Large intestine (tissue), 3 donors: ENCODE measurements at regions not wholly inside any gene's neighbourhood (a gene's known extent, or its start where the extent isn't known, plus 50 kb on each side); places are given as distances from the start of the nearest gene placed in this dataset.

ENCODE experiments used
- DNase-seq, 2 donors: peaks; one replicate each; pipeline versions ENCODE4 v3.0.0 to v3.0.0-alpha.2; 2013
- H3K27ac ChIP-seq: one replicate; pipeline ENCODE4 v1.5.1; 2013; ENCODE audit warnings: low read length
- H3K27me3 ChIP-seq: 2 replicates; pipeline ENCODE4 v1.6.1; 2013; ENCODE audit warnings: low read length; ENCODE audit not compliant: control insufficient read depth, insufficient read depth
- H3K36me3 ChIP-seq: 2 replicates; pipeline ENCODE4 v1.6.1; 2013; ENCODE audit warnings: low read length; ENCODE audit not compliant: control insufficient read depth, insufficient read depth
- H3K4me1 ChIP-seq: one replicate; pipeline ENCODE4 v1.6.1; 2013; ENCODE audit warnings: low read length; ENCODE audit not compliant: control insufficient read depth, insufficient read depth
- H3K4me3 ChIP-seq: one replicate; pipeline ENCODE4 v1.5.1; 2013; ENCODE audit warnings: low read length
- H3K9me3 ChIP-seq: one replicate; pipeline ENCODE4 v1.6.1; 2013; ENCODE audit warnings: mild to moderate bottlenecking, low read depth, low read length, moderate library complexity; ENCODE audit not compliant: control insufficient read depth
- WGBS: methylation state at CpG from one replicate; pipeline ENCODE4 v1.1.5; 2013; ENCODE audit warnings: low lambda C conversion rate; ENCODE audit not compliant: insufficient coverage; 5-methylcytosine and 5-hydroxymethylcytosine counted together

DNA sequence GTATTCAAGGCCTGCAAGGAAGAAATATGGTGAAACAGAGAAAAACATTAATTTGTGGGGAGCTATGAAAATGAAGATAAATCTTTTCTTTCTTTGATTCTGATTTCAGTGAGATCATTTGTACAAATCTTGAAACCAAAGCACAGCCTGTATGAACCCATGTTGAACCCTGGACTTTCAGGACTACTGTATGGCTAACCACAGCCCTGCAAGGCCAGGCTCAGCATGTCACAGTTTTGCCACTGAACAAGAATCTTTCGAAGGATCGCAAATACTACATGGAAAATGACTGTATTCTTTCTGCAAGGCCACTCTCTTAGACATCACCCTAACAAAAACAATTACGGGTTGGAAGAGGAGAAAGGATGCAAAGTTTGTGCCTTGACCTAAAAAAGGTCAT, 161.7 kb upstream of the MAF start:
- WGBS: 80% methylated on average over 1 of the region's 3 CpGs
- no peak overlapping the region for H3K4me3 ChIP-seq
- peaks cover 41% of the 10 kb centered on the region for H3K4me1 ChIP-seq
- DNase-seq: no peak
- H3K27me3 ChIP-seq: no peaks in the 10 kb centered on the region
- no peak overlapping the region for H3K27ac ChIP-seq
- H3K36me3 ChIP-seq: no peaks in the 10 kb centered on the region
- no peaks in the 10 kb centered on the region for H3K9me3 ChIP-seq

DNA sequence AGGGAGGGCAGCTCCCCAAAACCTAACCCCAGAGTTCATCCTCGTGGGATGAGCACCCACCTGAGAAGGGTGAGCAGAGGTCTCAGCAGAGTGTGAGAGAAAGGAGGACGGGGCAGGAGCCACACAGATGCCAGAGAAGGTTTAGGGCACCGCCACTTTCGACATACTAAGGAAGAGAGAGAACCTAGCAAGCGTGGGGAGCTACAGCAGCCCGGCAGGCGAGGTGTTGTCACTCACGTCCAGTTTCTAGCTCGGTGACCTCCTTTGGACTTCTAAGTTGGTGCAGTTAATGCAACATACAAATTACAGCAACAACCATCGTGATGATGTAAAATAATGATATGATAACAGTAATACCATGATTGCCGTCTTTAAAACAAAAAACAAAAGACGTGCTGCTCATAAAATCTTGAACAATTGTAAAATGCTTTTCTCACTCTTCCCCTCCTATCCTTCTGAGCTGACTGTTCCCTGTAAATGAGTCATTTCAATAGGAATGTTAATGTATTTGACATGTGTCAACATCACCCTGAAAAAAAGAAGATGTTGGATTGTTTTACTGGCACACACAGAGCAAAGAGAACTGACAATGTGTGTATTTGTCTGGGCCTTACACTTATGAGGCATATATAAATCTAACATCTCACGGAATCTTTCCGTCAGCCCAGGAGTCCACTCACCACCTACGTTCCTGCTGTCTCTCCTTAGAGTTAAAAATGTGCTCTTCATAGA, 158.2 kb upstream of the MAF start:
- Histone ChIP-seq H3K9me3 (peaks cover 2% of the 10 kb centered on the region), H3K4me3 (no peak overlapping the region), H3K27ac (peak overlapping the region; percentile 21), H3K27me3 (no peaks in the 10 kb centered on the region), H3K4me1 (peaks cover 21% of the 10 kb centered on the region), H3K36me3 (no peaks in the 10 kb centered on the region)
- DNase-seq: peak in 1 of 2 donors; percentile 64
- 50% methylated on average over 1 of the region's 15 CpGs for WGBS

DNA sequence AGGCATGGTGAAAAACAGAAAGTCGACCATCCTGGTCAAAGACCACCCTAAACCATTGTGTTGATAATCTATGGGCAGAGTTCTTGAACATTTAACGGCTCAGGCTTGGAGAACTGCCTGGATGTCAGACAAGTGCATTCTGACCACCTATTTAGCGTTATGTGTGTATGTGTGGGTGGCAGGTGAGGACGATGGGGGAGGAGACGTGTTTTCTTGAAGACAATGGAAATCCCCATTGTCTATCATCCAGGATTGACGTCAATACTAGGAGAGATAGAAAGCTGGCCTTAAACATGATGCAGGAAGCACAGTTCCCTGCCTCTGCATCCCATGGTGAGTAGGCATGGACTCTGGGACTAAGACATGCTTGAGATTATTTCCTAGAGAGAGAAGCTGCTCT, 157.4 kb upstream of the MAF start:
- H3K27me3 ChIP-seq: no peaks in the 10 kb centered on the region
- no peaks in the 10 kb centered on the region for H3K36me3 ChIP-seq
- H3K27ac ChIP-seq: no peak overlapping the region
- DNase-seq: no peak
- WGBS: no CpG with 5 or more reads among the region's 6 CpGs
- H3K4me3 ChIP-seq: no peak overlapping the region
- peaks cover 4% of the 10 kb centered on the region for H3K9me3 ChIP-seq
- peaks cover 29% of the 10 kb centered on the region for H3K4me1 ChIP-seq

DNA sequence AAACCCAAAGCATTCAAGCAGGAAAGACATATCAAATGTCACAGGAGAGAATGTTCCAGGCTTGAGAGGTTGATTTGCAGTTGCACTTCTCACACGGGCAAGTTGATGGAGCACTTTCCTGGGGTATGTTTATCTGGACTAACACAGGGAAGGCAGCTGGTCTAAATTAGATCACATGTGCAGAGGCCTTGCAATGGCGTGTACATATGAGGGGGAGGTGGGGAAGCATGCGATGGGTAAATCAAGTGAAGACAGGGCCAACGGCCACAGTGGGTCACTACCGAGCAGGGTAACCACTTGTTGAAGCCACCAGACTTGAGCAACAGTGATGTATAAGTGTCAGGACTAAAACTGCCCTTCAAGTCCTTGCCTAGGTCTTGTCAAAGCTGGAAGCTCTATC, 156.6 kb upstream of the MAF start:
- Histone ChIP-seq H3K27me3 (no peaks in the 10 kb centered on the region), H3K4me3 (no peak overlapping the region), H3K36me3 (no peaks in the 10 kb centered on the region), H3K27ac (no peak overlapping the region), H3K4me1 (peaks cover 32% of the 10 kb centered on the region), H3K9me3 (peaks cover 5% of the 10 kb centered on the region)
- no peak for DNase-seq
- WGBS: no CpG with 5 or more reads among the region's 5 CpGs

DNA sequence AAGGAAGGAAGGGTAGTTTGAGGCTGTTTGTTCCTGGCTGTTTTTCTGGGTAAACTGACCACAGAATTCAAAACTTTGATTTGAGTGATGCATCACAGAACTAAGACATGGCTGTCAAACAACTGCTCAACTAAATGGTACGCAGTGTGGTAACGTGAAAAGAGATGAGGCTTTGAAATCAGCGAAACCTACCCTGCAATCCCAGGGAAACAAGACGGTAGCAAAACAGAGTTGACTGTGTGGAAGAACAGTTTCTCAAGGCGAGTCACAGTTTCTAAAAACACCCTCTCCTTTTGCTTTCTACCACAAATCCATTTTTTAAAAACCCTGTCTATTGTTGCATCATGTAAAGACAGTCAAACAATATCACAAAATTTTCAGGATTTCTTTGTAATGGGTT, 156.0 kb upstream of the MAF start:
- no peaks in the 10 kb centered on the region for H3K27me3 ChIP-seq
- H3K27ac ChIP-seq: no peak overlapping the region
- 100% methylated on average over 2 of the region's 5 CpGs for WGBS
- peaks cover 5% of the 10 kb centered on the region for H3K9me3 ChIP-seq
- no peak overlapping the region for H3K4me3 ChIP-seq
- peaks cover 33% of the 10 kb centered on the region for H3K4me1 ChIP-seq
- H3K36me3 ChIP-seq: no peaks in the 10 kb centered on the region
- DNase-seq: no peak

DNA sequence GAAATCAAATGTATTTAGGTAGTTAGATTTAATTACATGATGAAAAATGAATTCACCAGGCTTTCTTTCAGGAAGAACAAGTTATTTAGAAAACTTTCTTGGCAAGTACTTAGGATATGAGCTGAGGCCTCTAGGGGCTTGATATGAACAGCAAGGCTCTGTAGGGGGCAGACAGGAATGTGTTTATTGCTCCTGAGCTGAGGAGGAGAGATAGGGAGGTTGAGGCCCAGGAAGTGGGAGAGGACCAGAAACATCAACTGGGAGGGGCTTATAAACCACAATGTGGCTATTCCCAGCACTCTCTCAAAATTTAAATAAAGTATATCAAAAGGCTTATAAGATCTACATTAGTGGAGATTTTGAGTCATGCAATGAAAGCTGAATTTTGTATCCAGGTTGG, 154.0 kb upstream of the MAF start:
- Histone ChIP-seq H3K36me3 (no peaks in the 10 kb centered on the region), H3K9me3 (peaks cover 9% of the 10 kb centered on the region), H3K27me3 (no peaks in the 10 kb centered on the region), H3K4me1 (peaks cover 39% of the 10 kb centered on the region), H3K27ac (peak overlapping the region; percentile 89), H3K4me3 (no peak overlapping the region)
- DNase-seq: peak in 1 of 2 donors; percentile 57

DNA sequence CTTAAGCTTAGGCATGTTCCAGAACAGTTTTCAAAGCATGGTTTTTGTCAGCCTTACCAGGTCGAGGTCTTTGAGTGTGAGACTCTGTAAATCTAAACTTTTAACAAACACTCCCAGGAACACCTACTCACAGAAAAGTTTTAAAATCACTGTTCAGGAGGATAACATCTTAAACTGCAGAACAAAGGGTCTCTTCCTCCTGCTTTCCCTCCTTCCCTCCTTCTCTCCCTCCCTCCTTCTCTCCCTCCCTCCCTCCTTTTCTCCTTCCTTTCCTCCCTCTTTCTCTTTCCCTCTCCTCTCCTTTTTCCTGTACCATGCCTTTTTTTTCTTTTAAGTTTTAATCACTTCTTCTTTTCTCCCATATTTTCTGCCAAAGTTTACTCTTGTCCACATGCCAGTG, 153.5 kb upstream of the MAF start:
- H3K4me1 ChIP-seq: peaks cover 39% of the 10 kb centered on the region
- peak overlapping the region; percentile 89 for H3K27ac ChIP-seq
- no CpG with 5 or more reads among the region's 1 CpG for WGBS
- peaks cover 13% of the 10 kb centered on the region for H3K9me3 ChIP-seq
- DNase-seq: no peak
- H3K4me3 ChIP-seq: no peak overlapping the region
- no peaks in the 10 kb centered on the region for H3K27me3 ChIP-seq
- H3K36me3 ChIP-seq: no peaks in the 10 kb centered on the region

DNA sequence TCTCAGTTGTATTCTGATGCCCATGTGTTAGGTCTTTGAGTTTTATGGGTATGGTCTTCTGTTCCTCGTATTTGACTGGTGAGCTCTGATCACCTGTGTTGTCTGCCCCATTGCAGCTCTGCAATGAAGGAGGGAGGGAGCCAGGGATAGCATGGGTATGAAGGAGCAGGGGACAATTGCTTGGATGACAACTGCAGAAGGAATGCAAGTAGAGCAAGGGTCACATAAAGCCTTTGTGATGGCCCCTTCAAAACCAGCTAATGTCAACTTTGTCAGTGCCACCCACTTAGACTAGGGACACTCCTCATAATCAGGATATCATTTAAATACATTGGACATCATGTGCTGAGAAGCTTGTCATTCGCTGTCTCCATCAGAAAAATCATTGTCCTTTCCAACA, 152.7 kb upstream of the MAF start:
- no CpG with 5 or more reads among the region's 2 CpGs for WGBS
- peak in 1 of 2 donors; percentile 74 for DNase-seq
- H3K27ac ChIP-seq: peak overlapping the region; percentile 89
- peaks cover 14% of the 10 kb centered on the region for H3K9me3 ChIP-seq
- H3K27me3 ChIP-seq: no peaks in the 10 kb centered on the region
- H3K36me3 ChIP-seq: no peaks in the 10 kb centered on the region
- H3K4me1 ChIP-seq: peaks cover 35% of the 10 kb centered on the region
- H3K4me3 ChIP-seq: no peak overlapping the region

DNA sequence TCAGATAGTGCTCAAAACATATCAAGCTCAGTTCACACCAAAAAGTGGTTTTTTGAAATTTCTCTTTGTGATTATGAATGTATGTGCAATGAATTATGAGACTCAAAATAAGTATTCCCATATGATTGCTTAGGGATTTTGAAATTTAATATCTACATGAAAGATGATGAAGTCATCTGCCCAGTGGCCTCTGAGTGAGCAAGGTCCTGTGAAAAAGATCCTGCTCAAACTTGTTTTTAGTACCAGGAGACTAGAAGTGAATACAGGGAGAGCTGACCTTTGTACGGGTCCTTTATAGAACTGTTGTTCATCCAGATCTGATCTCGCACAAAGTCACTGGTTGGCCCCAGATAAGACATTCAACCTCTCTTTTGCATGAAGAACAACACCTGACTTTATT, 151.9 kb upstream of the MAF start:
- WGBS: no CpG with 5 or more reads among the region's 2 CpGs
- peaks cover 14% of the 10 kb centered on the region for H3K9me3 ChIP-seq
- peaks cover 35% of the 10 kb centered on the region for H3K4me1 ChIP-seq
- no peaks in the 10 kb centered on the region for H3K36me3 ChIP-seq
- H3K4me3 ChIP-seq: no peak overlapping the region
- DNase-seq: peak; percentile 91 to 95
- H3K27ac ChIP-seq: peak overlapping the region; percentile 89
- no peaks in the 10 kb centered on the region for H3K27me3 ChIP-seq

DNA sequence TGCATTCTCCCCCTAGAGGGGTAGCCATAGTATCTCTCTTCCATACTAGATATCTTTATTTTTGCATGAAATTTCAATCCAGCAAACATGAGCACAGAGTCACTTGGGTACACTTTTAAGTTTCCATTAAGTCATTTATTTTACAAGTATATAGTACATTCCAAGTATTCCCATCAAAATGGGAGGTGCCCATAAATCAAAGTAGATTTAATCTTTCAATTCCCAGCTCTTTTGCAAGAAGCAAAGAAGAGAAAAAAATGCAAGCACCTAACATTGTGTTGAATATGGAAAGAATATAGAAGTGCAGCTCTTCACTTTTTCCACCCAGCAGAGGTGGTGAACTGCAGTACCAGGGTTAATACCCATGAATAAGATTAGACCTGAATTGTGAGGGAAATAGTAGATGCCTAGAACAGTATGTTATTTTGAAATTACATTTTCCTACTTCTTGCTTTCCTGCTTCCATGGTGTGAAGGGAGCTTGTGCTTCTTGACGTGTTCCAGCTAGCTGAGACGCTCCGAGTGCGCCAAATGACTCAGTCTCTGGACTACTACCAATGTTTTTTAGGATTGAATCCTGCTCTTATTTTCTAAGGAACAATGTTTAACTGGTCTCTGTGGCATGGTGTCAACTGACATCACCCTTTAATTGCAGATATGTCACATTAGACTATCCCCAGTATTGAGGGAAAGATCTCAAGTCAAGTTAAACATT, 151.1 kb upstream of the MAF start:
- no peaks in the 10 kb centered on the region for H3K36me3 ChIP-seq
- no CpG with 5 or more reads among the region's 4 CpGs for WGBS
- no peaks in the 10 kb centered on the region for H3K27me3 ChIP-seq

DNA sequence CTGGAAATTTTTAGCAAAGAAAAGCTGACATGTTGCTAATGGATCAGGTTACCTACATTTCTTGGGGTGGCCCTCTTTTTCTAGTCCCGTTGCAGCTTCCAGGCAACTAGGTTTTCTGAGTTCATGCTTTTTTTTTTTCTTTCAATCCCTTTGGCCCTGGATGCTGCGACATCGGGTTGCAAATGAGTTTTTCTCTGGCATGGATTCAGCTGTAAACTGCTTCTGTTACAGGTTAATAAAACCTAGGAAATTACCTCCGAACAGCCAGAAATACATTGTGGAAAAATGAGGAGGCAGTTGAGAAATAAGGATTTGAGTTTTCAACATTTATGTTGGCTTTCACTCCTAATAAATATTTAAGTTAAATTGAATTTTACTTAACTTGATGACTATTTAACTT, 149.8 kb upstream of the MAF start:
- no peak for DNase-seq
- no peaks in the 10 kb centered on the region for H3K27me3 ChIP-seq
- peaks cover 14% of the 10 kb centered on the region for H3K9me3 ChIP-seq
- H3K4me1 ChIP-seq: peaks cover 35% of the 10 kb centered on the region
- H3K36me3 ChIP-seq: no peaks in the 10 kb centered on the region
- no peak overlapping the region for H3K4me3 ChIP-seq
- WGBS: 80% methylated on average over 1 of the region's 4 CpGs
- no peak overlapping the region for H3K27ac ChIP-seq

More for the DNA sequence above, 151.1 kb upstream of the MAF start:
- H3K4me1 ChIP-seq: peaks cover 35% of the 10 kb centered on the region
- H3K27ac ChIP-seq: peak overlapping the region; percentile 89
- no peak for DNase-seq
- H3K4me3 ChIP-seq: no peak overlapping the region
- H3K9me3 ChIP-seq: peaks cover 16% of the 10 kb centered on the region
